GM19372 (cell line): ENCODE measurements at regions not wholly inside any gene's neighbourhood (a gene's known extent, or its start where the extent isn't known, plus 50 kb on each side); places are given as distances from the start of the nearest gene placed in this dataset.

ENCODE experiments used
- ATAC-seq: cut with Tn5 transposase; IDR thresholded peaks from one replicate; pipeline ENCODE4 v1.9.1; 2021; ENCODE audit warnings: mild to moderate bottlenecking, low read depth, moderate library complexity; ENCODE audit not compliant: unreplicated experiment

DNA sequence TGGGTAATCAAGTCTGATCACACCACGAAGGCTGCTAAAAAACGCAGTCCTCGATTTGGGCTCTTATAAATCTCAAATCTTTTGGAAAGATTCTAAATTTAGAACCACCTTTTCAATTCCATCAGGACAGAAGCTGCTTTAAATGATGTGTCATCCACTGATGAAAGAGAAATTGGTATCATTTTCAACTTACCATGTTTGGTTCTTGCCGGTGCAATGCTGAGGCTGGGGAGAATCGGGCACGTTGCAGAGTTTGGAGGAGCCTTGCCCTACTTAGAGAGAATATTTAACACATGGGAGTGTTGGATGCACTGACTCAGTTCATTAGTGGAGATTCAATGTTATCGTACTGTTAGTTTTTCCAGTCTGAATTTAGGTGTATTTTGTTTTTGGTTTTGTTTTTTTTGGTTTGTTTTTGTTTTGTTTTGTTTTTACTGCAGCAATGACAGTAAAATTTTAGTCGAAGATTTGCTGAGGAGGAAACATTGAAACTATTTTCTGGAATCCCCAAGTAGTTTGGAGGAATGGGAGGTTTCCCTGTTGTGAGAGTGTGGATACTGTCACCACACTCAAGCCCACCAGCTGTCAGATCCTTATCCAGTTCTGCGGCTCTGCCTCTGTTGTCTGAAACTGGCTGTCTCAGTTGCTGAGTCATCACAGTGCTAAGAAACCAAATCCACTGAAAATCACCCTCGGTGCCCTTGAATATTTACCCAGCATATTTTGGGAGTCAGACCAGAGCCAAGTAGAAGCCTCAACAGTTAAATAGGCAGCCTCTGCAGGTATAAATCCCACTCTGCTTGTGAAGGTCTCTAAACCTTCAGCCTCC, 497.0 kb downstream of the BTBD3 start:
- no peak for ATAC-seq

DNA sequence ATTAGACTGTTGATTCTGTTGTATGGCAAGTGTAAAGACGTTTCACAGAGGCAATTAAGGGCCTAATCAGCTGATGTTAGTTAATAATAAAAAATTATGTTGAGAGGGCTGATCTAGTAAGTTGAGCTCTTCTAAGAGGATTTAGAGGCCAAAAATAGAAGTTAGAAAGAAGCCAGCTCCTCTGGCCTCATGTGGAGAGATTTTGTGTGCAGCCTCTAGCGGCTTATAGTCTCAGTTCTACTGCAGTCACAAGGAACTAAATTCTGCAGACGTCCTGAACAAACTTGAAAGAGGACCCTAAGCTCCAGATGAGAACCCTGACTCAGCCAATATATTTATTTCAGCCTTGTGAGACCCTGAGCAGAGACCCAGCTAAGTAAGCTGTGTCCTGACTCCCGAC, 498.6 kb downstream of the BTBD3 start:
- no peak for ATAC-seq

DNA sequence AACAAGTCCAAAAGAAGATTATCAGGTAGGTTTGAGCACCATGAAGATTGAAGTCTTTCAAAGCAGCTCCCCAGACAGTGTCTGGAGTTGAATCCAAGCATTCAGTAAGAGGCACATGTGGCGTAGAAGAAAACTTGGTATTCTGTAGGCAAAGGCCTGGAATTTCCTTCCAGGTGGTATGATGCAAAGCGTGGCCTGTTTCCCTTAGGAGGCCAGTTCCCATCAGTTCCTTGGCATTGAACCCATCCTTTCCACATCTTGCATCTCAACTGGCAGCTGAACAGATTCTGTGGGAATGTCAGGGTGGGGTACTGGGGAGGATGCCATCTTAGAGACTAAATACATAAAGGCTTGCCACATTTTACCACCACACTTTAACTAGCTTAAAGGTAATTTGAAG, 516.0 kb downstream of the BTBD3 start:
- ATAC-seq: no peak

DNA sequence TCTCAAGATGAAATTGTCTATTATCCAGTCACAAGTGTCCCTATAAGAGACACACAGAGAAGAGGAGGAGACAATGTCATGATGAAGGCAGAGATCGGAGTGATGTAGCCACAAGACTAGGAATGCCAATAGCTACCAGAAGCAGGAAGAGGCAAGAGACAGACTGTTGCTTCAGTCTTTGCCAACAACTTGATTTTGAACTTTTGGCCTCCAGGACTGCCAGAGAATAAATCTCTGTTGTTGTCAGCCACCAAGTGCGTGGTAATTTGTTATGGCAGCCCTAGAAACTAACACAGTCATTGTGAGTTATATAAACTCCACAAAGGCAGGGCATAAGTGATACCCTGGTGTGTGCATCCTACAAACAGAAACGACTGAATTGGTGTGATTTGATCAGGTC, 517.0 kb downstream of the BTBD3 start:
- no peak for ATAC-seq

DNA sequence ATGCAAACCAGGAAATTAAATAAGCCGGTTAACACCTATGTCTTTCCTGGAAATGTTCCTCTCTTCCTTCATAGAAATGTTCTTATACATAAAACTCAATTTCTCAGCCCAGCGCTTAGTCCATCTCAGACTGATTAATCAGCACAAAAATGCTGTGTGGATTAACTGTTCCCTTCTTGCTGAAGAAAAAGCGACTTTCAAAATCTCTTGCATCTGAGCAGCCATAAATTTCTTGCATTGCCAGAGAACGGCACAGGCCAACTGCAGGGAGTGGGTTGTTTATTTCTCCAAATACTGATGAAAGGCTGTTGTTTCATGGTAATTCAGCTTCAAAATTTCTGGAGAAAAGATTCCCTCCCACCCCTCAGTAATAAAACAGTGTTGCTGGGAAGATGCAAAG, 517.6 kb downstream of the BTBD3 start:
- ATAC-seq: no peak

DNA sequence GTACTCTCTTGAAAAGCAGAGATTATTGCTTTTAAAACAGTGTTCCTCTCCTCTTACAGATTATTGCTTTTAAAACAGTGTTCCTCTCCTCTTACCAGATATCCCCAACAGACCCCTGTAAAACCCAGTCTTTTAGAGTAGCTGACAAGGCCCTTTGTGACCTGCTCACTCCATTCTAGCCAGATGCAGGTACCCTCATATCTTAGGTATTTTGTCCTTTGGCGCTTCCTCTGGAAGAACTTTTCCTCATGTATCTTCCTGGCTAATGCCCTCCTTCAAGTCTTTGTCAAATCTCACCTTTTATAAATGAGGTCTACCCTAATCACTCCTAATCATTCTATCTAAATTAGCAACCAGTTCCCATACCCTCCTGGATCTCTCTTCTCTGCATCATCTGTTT, 536.0 kb downstream of the BTBD3 start:
- no peak for ATAC-seq

DNA sequence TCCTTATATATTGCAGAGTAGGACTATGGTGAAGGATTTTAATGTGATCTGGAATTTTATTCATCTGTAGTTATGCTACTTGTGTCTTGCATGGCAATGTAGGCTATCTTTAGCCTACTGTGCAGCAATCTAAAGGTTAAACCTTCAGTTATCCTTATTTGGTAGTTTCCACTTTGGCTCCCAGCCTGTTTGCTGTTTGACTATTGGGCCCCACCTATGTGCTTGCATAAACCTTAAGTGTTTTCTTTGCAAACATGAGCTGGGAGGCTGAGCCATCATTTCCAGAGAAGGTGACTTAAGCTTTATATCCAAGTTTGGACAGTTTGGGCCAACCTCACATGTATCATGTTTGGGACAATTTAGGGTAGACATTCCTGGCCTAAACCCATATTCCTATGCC, 537.5 kb downstream of the BTBD3 start:
- ATAC-seq: no peak

DNA sequence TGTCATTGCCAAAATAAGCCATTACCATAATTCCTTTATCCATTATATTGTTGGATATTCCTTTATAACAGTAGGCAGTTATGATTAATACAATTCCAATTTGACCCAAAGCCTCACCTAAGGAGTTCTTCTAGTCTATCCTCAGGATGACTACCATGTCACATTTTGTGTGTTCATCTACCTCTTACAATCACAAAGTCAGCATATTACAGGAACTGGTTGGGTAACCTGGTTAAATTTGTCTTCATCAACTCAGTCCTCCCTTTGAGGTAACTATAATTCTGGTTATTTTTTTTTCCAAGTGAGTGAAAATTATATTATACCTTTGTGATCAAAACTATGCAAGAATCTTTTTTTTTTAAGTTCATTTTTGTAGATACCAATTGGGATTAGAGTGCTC, 540.5 kb downstream of the BTBD3 start:
- no peak for ATAC-seq

DNA sequence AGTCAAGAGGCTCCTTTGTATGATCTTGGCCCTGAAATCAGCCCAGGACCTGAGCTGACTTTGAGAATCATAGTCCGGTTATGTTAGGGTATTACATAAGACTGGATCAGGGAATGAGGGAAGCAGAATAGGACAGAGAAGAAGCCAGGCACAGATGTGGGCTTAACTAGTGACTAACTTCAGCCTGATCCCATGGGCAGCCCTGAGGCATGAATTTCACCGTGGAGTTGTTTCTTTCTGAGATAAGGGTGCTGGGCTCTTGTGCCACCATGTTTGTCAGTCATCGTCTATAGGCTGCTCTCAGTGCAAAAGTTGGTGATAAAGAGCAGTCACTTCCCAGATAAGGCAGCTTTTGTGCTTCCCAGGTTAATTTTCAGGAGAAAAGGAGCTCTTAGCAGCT, 544.7 kb upstream of the SPTLC3 start:
- no peak for ATAC-seq

DNA sequence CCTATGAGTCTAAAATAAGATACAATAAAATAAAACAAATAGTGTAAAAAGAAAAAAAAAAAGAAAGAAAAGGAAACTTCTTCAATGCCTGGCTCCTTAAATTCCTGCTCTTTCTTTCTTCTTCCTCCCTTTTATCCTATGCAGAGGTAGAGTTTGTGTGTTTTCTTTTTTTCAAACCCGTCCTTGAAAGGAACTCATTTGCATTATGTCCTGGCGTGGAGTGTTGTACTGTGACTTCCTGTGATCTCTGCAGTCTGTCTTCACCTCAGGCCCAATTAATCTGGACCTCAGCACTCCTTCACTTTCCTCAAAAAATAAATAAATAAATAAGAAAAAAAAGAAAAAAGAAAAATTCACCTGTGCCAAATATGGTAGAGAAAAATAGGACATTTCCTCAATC, 541.9 kb upstream of the SPTLC3 start:
- no peak for ATAC-seq

DNA sequence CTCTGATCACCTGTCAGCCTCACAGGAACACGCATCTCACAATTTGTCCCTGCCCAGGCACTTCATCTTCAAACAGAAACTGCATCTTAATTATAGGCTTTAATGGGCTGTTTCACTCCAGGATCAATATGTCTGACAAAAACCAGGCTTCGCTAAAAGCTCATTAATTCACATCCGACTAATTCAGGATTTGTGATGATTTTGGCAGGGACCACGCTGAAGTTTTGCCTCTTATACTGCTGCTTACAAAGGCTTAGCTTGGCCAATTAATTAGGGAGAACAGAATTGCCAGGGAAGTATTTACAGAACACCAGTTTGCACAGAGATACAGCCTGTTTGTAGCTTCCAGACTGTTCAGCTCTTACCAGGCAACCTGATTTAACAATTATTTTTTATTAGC, 541.0 kb upstream of the SPTLC3 start:
- no peak for ATAC-seq

DNA sequence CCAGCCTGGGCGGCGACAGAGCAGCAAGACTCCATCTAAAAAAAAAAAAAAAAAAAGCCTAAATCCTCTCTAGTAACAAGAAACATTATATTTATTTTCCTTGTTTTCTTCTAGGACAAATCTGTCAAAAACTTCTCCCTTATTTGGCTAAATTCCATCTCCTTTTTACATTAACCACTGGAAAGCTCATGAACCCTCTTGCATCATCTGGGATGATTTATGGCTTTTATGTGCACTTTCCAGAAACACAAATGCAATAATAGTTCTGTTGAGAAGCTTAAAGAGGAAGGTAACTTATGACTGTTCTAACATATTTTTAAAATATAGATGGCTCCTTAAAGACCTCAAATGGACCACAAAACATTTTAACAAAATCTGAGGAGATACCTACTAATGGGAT, 526.1 kb upstream of the SPTLC3 start:
- ATAC-seq: no peak

DNA sequence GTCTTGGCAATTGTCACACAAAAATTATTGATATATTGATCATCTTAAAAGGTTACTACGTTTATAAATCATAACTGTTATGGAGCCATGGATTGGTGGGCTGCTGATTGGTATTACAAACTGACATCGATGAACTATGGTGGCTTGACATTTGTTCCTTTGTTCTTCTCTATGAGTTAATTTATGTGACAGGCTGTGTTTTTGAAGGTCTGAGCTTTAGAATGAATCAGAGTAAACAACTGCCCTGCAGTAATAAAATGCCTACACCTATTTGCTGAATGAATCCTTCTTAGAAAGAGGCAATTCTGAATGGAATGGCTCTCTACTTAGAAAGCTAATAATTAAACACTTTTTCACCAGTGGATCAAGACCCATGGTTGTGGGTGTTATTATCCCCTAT, 506.3 kb upstream of the SPTLC3 start:
- no peak for ATAC-seq

DNA sequence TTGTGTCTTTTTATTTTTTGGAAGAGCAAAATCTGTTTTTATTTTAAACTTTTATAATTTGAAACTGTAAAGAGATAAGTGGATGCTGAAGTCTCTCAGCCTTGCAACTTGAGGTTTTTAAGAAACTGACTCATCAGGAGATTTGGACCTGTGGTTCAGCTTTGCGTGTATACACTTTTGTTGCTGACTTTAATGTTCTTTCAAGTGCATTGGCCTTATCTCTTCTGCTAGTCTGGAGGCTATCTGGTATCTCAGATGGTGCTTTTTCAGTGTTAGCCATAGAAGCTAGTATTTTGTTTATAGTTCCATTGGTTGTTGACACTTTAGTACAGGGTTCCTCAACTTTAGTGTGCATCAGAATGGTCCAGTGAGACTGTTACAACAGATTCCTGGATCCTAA, 504.0 kb upstream of the SPTLC3 start:
- no peak for ATAC-seq

DNA sequence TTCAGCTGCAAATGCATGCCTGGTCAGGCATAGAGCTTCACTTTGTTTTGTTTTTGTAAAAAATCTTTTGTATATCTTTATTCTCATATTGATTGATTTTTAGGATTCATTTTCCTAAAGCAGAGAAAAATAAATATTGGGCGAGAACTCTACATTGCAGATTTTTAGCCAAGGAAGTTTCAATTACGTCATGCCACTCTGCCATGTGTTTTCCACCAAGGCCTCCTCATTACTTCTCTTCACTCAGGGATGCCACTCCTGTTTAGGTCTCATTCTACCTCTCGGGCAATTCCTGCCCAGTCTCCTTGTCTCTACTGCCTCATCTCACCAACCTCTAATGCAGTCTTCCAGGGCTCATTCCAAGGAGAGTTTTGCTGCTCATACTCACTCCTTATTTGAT, 497.3 kb upstream of the SPTLC3 start:
- ATAC-seq: no peak

DNA sequence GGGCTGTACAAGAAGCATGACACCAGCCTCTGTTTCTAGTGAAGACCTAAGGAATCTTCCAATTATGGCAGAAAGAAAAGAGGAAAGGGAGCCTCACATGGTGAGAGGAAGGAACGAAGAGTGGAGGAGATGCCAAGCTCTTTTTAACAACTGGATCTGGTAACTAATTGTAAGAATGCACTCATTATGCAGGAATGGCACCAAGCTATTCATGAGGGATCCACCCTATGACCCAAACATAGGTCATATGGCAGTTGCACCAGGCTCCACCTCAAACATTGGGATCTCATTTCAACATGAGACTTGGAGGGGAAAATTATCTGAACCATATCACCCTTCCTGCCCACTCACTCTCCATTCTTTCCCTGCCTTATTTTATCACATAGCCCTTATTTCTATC, 496.0 kb upstream of the SPTLC3 start:
- ATAC-seq: no peak

DNA sequence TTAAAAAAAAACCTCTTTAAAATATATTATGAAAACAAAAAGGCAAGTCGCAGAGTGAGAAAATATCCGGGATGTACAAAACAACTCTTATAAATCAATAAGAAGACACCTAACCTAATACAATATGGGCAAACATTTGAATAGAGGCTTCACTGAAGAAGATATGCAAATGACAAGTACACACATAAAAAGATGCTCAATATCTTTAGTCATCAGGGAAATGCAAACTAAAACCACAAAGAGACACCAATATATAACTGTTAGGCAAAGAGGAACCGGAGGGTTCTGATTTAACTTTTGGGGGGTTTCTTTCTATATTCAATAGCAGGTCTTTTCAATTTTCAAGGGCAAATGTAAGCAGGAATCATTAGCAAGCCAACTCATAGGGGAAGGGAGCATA, 480.7 kb upstream of the SPTLC3 start:
- no peak for ATAC-seq

DNA sequence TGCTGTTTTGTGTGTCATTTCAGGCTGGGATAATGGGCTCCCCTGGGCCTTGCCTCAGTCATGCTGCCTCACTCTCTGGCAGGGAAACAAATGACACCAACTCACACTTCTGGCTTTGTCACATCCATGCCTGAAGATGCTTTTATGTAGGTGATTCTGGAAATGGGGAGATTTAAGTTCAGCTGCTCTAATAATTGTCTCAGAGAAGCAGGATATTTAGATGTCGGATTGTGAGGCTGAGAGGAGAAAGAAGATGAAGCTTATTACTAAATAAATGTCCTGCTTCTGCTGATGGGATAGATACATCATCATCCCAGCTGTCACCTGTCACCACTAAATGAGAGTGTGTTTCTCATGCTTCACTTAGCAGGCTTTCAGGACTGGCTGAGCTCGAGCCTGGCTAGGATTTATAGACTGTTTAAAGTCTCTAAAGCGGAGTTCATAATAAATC, 480.2 kb upstream of the SPTLC3 start:
- ATAC-seq: no peak

DNA sequence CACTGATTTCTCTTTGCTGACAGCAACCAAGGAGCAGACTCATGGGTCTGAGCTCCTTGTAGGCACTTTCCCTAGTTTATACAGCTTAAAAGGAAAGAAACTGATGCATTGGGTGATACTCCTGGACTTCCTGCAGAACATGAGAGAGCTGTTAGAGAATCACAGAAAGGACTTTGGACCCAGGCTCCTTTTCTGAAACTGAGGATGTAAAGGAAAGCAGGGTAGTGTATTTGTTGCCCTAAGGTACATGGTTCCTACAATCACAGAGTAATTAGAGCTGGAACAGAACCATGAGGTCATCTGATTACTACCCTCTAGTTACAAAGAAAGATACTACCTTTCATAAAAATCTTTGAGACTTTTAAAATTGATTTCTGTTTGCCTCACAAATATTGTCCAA, 477.1 kb upstream of the SPTLC3 start:
- no peak for ATAC-seq

DNA sequence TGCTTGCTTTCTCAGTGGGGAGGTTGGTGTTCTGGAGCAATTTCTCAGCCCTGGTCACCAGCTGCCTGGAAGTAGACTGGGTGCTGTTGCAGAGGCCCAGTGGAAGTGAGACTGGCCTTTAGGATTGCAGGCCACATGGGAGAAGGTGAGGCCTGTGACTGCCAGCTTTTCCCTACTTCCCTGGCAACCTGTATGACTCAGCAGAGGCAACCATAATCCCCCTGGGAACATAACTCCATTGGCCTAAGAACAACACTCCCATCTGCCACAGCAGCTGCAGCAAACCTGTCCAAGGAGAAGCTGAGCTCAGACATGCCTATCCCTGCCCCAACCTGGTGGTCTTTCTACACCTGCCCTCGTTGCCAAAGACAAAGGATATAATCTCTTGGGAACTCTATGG, 473.5 kb upstream of the SPTLC3 start:
- no peak for ATAC-seq

DNA sequence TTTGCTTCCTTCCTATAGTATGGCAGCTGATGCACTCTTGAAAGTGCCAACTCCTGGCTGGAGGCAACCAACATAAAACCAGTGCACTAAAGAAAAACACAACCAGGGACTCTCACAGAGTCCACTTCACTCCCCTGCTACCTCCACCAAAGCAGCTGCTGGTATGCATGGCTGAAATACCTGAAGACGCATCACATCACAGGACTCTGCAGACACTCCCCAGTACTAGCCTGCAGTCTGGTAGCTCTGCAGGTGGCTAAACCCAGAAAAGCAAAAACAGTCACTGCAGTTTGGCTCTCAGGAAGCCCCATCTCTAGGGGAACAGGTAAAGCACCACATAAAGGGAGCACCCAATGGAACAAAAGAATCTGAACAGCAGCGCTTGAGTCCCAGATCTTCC, 473.0 kb upstream of the SPTLC3 start:
- no peak for ATAC-seq

DNA sequence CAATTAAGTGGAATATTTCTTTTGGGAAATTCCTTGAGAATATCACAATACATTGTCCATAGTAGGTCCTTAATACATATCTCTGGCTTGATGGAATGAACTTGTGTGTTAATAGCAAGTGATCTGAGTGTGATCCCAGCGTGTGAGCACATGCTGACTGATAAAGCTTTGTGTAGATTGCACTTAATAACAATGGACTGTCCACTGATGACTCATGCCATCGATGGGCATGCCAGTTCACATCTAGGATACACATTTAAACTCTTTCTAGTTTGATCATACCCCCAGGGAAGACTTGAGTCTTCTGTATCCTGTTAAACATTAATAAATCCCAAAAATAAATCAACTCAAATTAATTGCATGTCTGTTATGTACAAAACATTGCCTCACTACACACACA, 454.3 kb upstream of the SPTLC3 start:
- no peak for ATAC-seq

DNA sequence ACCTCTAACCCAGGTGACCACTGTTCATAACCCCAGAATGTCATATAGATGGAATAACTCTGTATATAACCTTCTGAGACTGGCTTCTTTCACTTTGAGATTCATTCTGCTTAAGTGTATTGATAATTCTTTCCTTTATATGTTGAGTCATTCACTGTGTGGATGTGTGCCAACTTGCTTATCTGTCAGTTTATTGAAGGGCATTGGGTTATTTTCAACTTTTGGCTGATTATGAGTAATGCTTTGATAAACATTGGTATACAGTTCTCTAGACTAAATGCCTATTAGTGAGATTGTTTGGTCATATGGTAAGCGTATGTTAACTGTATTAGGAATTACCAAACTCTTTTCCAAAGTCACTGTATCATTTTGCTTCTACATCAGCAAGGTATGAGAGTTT, 453.4 kb upstream of the SPTLC3 start:
- ATAC-seq: no peak
